ENCODE measurements at regions not wholly inside any gene's neighbourhood (a gene's known extent, or its start where the extent isn't known, plus 50 kb on each side); places are given as distances from the start of the nearest gene placed in this dataset.

DNA sequence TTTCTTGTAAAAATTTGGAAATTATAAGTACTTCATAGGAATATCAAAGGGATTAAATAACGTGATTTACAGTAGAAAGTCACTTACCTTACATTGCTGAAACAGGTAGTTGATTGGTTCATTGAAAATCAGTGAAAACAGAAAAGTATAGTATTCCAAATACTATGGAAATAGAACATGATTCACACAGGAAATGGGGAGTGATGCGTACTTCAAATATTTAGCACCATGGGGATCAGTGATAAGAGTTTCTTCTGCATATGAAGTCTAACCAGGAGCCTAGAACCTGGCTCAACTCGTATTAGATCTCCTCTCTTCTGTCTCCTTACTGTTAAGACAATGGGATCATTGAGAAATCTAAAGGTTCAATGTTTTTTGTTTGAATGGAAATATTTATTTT lies 133.3 kb downstream of the FAM174A start:
- H4K8ac ChIP-seq (ENCODE audit: extremely low read depth, insufficient read depth, low read length), result no peak overlapping the region
- H2BK120ac ChIP-seq (replicated peaks; ENCODE audit: low read depth, low read length), result no peak overlapping the region
- H3K23ac ChIP-seq (ENCODE audit: insufficient read length), result no peak overlapping the region
- H3K4ac ChIP-seq (replicated peaks; ENCODE audit: insufficient read length, low read depth, low read length), result no peak overlapping the region
- H3K23me2 ChIP-seq (ENCODE audit: low read depth, low read length), result no peaks in the 10 kb centered on the region
- no peaks in the 10 kb centered on the region for H3K9me3 ChIP-seq (ENCODE audit: insufficient read depth in 2 of 2, low read depth in 1 of 2, low read length in 1 of 2)
- no peaks in the 10 kb centered on the region for H3K4me1 ChIP-seq (replicated peaks in 1 of 4; ENCODE audit: control insufficient read depth in 3 of 4, insufficient read depth in 4 of 4, low read length in 3 of 4)
- CTCF ChIA-PET (ENCODE audit: partially characterized antibody), result interaction anchor here (0.6 to 1.3 kb wide), 2 partner anchors 29 to 1054 kb away, joined by 3 to 6 read pairs; no protein-coding TSS in a partner anchor
- H2BK5ac ChIP-seq (ENCODE audit: low read depth, low read length), result no peak overlapping the region
- no peak overlapping the region for H2BK15ac ChIP-seq (ENCODE audit: low read length)
- DNase-seq (ENCODE audit: low read depth in 1 of 2, low spot score in 2 of 2) (no peak), FAIRE-seq (no peak)
- no peak overlapping the region for H4K91ac ChIP-seq (replicated peaks; ENCODE audit: insufficient read length, low read length)
- no peak for TF ChIP-seq POLR2A (IDR thresholded peaks at IDR 0.05; ENCODE audit: control extremely low read depth in 1 of 2, low read depth in 2 of 2, low read length in 2 of 2)
- TF ChIP-seq CBX8 (IDR thresholded peaks at IDR 0.05; ENCODE audit: borderline replicate concordance, low read depth, low read length), result no peak
- TF ChIP-seq RXRA (IDR thresholded peaks at IDR 0.05; ENCODE audit: insufficient read depth, low read depth, low read length), result no peak
- TF ChIP-seq TEAD4 (IDR thresholded peaks at IDR 0.05; ENCODE audit: low read depth, low read length), result no peak
- TF ChIP-seq SIN3A (conservative IDR thresholded peaks at IDR 0.05 in 1 of 2, IDR thresholded peaks at IDR 0.05 in 1 of 2; ENCODE audit: low read depth in 1 of 2, low read length in 2 of 2), result no peak
- no peak for TF ChIP-seq ASH2L (IDR thresholded peaks at IDR 0.05; ENCODE audit: low read length)
- TF ChIP-seq SAP30 (IDR thresholded peaks at IDR 0.05; ENCODE audit: insufficient read depth, insufficient replicate concordance, low read length), result no peak
- TF ChIP-seq RNF2 (IDR thresholded peaks at IDR 0.05; ENCODE audit: borderline replicate concordance, low read depth, low read length, missing control alignments, poor library complexity, severe bottlenecking), result no peak
- no peak for TF ChIP-seq POLR2AphosphoS5 (IDR thresholded peaks at IDR 0.05; ENCODE audit: low read depth, low read length)
- no peak for TF ChIP-seq JUND (IDR thresholded peaks at IDR 0.05; ENCODE audit: low read length)
- no peak overlapping the region for H3K9ac ChIP-seq (replicated peaks in 1 of 4; ENCODE audit: extremely low read depth in 1 of 4, low read depth in 3 of 4, low read length in 3 of 4)
- H2BK12ac ChIP-seq (ENCODE audit: low read depth, low read length), result no peak overlapping the region
- H3K14ac ChIP-seq (ENCODE audit: insufficient read length), result no peak overlapping the region
- no peak overlapping the region for H3K4me3 ChIP-seq (ENCODE audit: extremely low read depth in 1 of 4, insufficient read depth in 2 of 4, low read depth in 3 of 4, low read length in 4 of 4)
- no peaks in the 10 kb centered on the region for H3K27me3 ChIP-seq (replicated peaks in 1 of 4; ENCODE audit: control insufficient read depth in 3 of 4, extremely low read depth in 1 of 4, insufficient read depth in 3 of 4, low read length in 3 of 4)
- no peaks in the 10 kb centered on the region for H4K20me1 ChIP-seq (replicated peaks in 1 of 2; ENCODE audit: control insufficient read depth in 1 of 2, insufficient read depth in 2 of 2, low read length in 2 of 2)
- no peaks in the 10 kb centered on the region for H3K79me1 ChIP-seq (ENCODE audit: low read depth, low read length)
- no peak overlapping the region for H3K4me2 ChIP-seq (ENCODE audit: insufficient read depth in 1 of 2, low read depth in 2 of 2, low read length in 2 of 2)
- no peak overlapping the region for H2AK5ac ChIP-seq (ENCODE audit: low read depth, low read length)
- no peak overlapping the region for H3K18ac ChIP-seq (ENCODE audit: extremely low read depth, low read length)
- H3K79me2 ChIP-seq (ENCODE audit: control insufficient read depth in 1 of 2, insufficient read depth in 2 of 2, low read length in 2 of 2), result no peaks in the 10 kb centered on the region
- no peak overlapping the region for H3K27ac ChIP-seq (ENCODE audit: low read depth, low read length)
- no peak overlapping the region for H3K56ac ChIP-seq (replicated peaks; ENCODE audit: insufficient read length, low read depth, low read length)
- no peak overlapping the region for H4K5ac ChIP-seq (ENCODE audit: insufficient read length, low read depth, low read length)
- H2BK20ac ChIP-seq (ENCODE audit: low read length), result no peak overlapping the region
- POLR2A ChIA-PET (ENCODE audit: partially characterized antibody), result no interaction called here
- no peaks in the 10 kb centered on the region for H3K36me3 ChIP-seq (ENCODE audit: control insufficient read depth in 2 of 4, insufficient read depth in 4 of 4, low read length in 3 of 4)
- no peak overlapping the region for H2AFZ ChIP-seq (ENCODE audit: low read length)
- WGBS, 2 experiments (ENCODE audit: extremely low coverage in 1 of 2, insufficient coverage in 1 of 2, insufficient read length in 1 of 2, insufficient replicate concordance in 2 of 2, low coverage in 1 of 2, low lambda C conversion rate in 2 of 2, missing lambda C conversion rate in 1 of 2), result 90% methylated on average over 3 of the region's 3 CpGs; no CpG with 5 or more reads in 1 of the 2 experiments

All from H1 (cell line).